SW 1271 (cell line): ENCODE measurements at regions not wholly inside any gene's neighbourhood (a gene's known extent, or its start where the extent isn't known, plus 50 kb on each side); places are given as distances from the start of the nearest gene placed in this dataset.
"Not testable (repeated sequence)": the region's sequence is repeated elsewhere in the genome, so short reads cannot be mapped to it uniquely, and the experiment has no call there.

Experiments
- DNase-seq, 2 experiments: peaks; one replicate each; lab custom pipeline; 2025; lab: John Stamatoyannopoulos, UW

DNA sequence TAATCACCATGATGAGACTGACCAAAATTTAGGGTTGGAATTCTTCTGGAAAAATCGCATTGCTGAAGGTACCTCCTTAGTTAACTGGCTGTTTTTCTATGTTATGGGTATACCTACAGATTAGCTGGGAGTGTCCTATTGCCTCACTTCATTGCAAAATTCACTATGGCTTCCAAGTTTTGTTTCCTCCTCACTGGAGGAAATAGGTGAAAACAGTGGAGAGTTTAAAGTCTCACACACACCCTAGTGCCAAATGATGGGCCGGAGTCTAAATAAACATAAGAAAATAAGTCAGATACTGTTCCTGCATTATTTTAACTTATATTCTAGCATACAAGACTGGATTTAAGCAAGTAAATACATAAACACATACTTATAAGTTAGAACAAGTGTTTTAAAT, 98.2 kb downstream of the AHR start:
- no peak for DNase-seq

- DNase-seq, result no peak
These were observed 103.6 kb downstream of the AHR start for GRCh38 chr7:17401791-17402627.

- no peak for DNase-seq
These were observed 104.3 kb downstream of the AHR start for GRCh38 chr7:17402628-17403278.

- no peak for DNase-seq
These were observed 105.6 kb downstream of the AHR start for GRCh38 chr7:17404006-17404405.

GRCh38 chr7:17405786-17406185, 107.3 kb downstream of the AHR start:
- DNase-seq, result peak; percentile 84 to 95

DNA sequence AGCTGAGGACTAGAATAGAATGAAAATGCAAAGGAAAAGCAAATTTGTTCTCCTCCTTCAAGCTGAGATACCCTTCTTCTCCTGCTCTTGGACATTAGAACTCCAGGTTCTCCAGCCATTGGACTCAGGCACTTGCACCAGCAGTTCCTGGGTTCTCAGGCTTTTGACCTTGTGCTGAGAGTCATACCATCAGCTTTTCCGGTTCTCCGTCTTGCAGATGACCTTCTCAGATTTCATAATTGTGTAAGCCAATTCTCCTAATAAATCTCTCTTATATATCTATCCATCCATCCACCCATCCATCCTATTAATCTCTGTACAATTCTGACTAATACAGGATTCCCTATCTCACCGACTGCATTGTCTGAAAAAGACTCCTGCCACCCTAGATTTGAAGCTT, 108.3 kb downstream of the AHR start:
- peak in 1 of 2 experiments; percentile 52 for DNase-seq

GRCh38 chr7:17407229-17407628, 108.8 kb downstream of the AHR start:
- DNase-seq, result peak in 1 of 2 experiments; percentile 48

- peak; percentile 88 to 96 for DNase-seq
These were observed 109.9 kb downstream of the AHR start for GRCh38 chr7:17408245-17408903.

GRCh38 chr7:17408904-17409290, 110.4 kb downstream of the AHR start:
- DNase-seq, result no peak

DNA sequence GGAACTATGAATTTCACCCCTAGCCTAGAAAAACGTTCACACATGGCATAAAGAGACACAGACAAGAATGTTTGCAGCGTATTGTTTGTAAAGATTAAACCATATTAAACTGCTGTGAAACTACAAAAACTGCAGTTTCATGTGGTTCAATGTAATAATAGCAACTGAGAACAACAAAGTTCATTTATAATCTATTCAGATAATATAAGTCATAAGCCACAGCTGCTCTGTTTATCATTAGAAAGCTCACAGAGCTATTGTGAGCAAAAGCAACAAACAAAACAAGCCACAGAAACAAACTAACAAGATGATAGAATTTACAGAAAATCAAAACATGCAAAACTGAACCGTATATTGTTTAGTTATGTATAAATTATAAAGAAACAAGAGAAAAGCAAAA, 113.5 kb downstream of the AHR start:
- DNase-seq, result no peak

DNA sequence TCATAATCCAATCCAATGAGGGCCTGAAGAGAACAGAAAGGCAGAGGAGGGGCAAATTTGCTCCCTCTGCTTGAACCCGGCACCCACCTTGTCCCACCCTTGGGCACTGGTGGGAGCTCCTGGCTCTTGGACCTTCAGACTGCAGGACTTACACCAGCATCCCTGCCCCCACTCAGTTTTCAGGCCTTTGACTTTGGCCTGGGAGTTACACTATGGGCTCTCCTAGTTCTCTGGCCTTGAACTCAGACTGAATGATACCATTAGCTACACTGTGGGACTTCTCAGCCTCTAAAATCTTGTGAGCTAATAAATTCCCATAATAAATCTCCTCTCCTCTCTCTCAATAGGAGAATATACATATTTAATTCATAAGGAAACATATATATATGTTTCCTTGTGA, 114.4 kb downstream of the AHR start:
- no peak for DNase-seq

GRCh38 chr7:17415955-17416354, 117.5 kb downstream of the AHR start:
- DNase-seq, result no peak

- not testable (repeated sequence) for DNase-seq
These were observed 122.0 kb downstream of the AHR start for GRCh38 chr7:17420308-17421015.

DNA sequence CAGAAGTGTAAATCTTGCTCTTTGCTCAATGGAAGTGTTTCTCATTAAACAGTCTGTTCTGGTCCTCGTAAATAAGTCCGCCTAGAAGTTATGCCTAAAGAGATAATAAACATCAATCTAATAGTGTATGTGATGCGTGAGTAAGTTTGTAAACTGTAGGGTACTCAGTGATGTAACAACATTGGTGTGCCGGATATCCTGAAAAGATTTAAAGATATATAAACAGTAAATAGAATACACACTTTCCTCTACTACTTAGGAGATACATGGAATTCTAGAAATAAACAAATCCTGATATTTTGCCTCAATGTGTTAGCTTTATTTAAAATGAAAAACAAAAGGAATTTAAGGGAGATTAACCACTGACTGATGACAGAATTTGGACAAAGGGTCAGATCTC, 123.5 kb downstream of the AHR start:
- DNase-seq, result no peak

- DNase-seq, result no peak
These were observed 124.5 kb downstream of the AHR start for GRCh38 chr7:17422966-17423365.

GRCh38 chr7:17427924-17428323, 129.5 kb downstream of the AHR start:
- DNase-seq, result no peak

DNA sequence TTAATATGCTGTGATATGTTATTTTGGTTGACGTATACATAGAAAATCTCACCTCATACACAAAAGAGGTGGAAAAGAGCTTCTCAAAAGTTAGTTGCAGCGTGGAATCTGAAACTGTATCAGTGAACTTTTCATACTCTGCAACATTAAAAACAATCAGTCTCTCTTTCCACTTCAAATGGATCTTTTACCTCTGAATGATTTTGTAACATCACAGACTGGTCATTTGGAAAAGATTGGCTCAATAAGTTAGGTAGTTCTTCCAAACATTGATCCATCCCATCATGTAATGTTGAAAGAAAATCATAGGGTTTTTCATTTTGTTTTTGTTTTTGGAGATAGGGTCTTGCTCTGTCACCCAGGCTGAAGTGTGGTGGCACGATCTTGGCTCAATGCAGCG, 131.1 kb downstream of the AHR start:
- DNase-seq, result no peak

DNA sequence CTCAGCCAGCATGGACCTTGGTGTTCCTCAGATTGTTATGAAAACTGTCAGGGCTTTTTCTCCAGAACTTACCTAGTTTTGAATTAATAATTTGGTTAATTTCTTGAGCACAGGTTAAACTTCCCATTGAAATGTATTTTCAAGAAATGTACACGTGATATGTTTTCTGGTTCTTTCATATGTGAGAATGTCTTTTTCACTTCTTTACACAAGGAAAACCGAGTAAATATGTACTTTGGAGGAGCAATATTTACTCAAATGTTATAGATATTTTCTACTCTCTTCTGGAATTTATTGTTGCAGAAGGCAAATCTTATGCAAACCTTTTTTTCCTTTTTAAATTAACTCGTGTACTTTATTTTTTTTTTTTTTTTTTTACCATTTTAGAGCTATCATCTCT, 134.3 kb downstream of the AHR start:
- no peak for DNase-seq

DNA sequence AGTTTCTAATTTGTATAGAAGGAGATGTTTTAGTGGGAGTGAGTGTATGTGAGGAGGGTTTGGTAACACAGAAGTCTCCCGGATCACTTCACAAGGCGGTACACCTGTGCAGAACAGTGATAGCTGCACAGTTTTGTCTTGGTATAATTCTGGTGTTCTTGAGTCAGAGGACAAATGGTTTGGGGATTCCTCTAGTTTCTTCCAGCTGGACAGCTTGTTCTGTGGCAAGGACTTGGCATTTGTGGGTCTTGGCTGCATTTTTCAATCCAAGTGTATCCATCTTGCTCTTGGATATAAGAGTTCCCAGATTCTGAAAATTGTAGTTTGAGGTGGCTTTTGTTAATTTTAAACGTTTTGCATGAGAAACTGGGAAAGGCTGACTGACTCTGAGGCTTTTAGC, 135.7 kb downstream of the AHR start:
- no peak for DNase-seq

DNA sequence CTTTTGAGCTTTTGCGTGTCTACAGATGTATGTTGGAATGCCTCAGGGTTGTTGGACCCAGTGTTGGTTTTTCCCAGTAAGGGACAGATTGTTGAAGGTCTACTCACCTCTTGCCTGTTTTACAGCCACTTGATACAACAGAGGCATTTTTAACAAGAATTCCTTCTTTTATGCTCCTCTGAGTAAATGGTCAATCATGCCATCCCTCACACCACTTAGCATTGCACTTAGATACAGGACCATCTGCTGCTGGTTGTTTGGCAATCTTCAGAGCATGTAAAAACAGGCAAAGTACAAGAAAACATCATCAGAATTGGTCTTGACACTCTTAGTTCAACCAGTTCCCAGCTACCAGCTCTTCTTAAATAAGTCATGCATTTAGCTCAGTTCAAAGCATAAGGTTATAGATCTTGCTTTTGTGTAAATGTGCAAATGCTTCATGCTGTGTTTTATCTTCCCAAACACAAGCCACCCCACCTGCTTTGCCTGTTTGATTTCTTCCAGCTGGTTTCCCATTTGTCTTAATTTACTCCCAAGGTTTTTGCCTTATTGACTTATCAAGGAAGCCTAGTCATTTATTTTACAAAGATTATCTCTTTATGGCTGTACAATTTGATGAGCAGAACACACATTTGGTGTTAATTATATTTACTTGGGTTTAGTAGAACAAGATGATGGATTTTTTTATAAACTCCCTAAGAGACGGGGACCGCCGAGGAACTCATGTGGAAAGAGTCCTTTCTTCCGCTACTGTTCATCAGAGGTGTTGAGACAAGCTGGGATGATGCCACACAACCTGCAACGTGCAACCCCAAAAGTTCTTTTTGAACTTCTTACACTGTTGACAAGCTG, 136.6 kb downstream of the AHR start:
- DNase-seq, result no peak

GRCh38 chr7:17436126-17436525, 137.7 kb downstream of the AHR start:
- DNase-seq, result no peak

DNA sequence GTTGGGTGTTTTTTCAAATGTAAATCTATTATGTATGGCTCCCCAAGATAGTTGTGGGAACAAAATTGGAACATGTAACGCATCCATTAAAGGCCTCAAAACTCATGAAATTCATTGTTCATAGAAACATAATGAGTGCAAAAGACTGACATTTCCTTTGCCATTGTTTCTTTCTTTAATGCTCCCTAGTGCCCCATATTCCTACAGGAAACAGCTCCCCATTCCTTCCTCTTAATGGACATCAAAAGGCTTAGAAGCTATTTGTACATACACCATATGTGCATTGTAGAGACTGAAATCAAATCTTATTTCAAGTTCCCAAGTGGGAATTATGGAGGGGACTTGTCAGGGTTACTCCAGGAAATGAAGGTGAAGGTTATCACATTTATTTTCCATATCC, 139.1 kb downstream of the AHR start:
- no peak for DNase-seq
